C4-2B (cell line): ENCODE measurements at regions not wholly inside any gene's neighbourhood (a gene's known extent, or its start where the extent isn't known, plus 50 kb on each side); places are given as distances from the start of the nearest gene placed in this dataset.

Source experiments
- CTCF ChIP-seq: fragments of 450-650 bp; conservative IDR thresholded peaks from 2 replicates; pipeline ENCODE4 v1.5.1; 2017; ENCODE audit warnings: mild to moderate bottlenecking
- ZFX ChIP-seq: fragments of 450-650 bp; IDR thresholded peaks from 2 replicates; pipeline ENCODE4 v1.6.1; 2017

GRCh38 chr5:28374492-28374967 is 1336.1 kb upstream of the CDH9 start:
- TF ChIP-seq CTCF, result no peak
- TF ChIP-seq ZFX, result no peak
